Tibial nerve (tissue), 3 donors: ENCODE measurements at regions not wholly inside any gene's neighbourhood (a gene's known extent, or its start where the extent isn't known, plus 50 kb on each side); places are given as distances from the start of the nearest gene placed in this dataset.

Experiments
- POLR2A ChIP-seq, 2 donors: fragments of 450-650 bp; IDR thresholded peaks; one replicate each; pipeline ENCODE4 v1.6.1; 2017; ENCODE audit warnings: antibody characterized with exemption in 2 of 2, mild to moderate bottlenecking in 2 of 2, moderate library complexity in 2 of 2
- TF ChIP-seq, protein P1 (sequence below), 5 experiments: fragments of 200-600 bp in 3 of 5; fragments of 450-650 bp in 2 of 5; sonication (generic) in 3 of 5; IDR thresholded peaks; one replicate each; pipeline ENCODE4 v1.5.1; 2016 to 2019; ENCODE audit warnings: antibody characterized with exemption in 5 of 5, mild to moderate bottlenecking in 3 of 5, moderate library complexity in 2 of 5

DNA sequence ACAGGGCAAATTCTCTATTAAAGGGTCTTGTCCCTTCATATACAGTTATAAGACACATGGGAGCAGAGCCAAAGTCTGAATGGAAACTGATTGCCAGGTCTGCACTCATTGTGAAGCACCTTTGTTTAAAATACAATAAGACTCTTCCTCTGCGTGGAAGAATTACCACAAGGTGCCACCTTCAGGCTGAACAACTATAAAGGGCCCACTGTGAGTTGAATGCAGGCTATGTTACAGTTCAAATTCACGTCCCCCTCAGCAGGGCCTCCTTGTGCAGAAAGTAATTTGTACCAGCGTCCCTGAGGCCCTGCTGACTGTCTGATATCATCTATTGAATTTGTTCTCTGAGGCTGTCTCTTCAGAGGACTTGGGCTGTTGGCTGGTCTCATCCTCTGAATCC is 225.8 kb upstream of the TEX13C start:
- TF ChIP-seq POLR2A (IDR thresholded peaks at IDR 0.05), result no peak
- TF ChIP-seq, protein P1, sequence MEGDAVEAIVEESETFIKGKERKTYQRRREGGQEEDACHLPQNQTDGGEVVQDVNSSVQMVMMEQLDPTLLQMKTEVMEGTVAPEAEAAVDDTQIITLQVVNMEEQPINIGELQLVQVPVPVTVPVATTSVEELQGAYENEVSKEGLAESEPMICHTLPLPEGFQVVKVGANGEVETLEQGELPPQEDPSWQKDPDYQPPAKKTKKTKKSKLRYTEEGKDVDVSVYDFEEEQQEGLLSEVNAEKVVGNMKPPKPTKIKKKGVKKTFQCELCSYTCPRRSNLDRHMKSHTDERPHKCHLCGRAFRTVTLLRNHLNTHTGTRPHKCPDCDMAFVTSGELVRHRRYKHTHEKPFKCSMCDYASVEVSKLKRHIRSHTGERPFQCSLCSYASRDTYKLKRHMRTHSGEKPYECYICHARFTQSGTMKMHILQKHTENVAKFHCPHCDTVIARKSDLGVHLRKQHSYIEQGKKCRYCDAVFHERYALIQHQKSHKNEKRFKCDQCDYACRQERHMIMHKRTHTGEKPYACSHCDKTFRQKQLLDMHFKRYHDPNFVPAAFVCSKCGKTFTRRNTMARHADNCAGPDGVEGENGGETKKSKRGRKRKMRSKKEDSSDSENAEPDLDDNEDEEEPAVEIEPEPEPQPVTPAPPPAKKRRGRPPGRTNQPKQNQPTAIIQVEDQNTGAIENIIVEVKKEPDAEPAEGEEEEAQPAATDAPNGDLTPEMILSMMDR (IDR thresholded peaks at IDR 0.05), result no peak
